ENCODE measurements at regions not wholly inside any gene's neighbourhood (a gene's known extent, or its start where the extent isn't known, plus 50 kb on each side); places are given as distances from the start of the nearest gene placed in this dataset.

DNA sequence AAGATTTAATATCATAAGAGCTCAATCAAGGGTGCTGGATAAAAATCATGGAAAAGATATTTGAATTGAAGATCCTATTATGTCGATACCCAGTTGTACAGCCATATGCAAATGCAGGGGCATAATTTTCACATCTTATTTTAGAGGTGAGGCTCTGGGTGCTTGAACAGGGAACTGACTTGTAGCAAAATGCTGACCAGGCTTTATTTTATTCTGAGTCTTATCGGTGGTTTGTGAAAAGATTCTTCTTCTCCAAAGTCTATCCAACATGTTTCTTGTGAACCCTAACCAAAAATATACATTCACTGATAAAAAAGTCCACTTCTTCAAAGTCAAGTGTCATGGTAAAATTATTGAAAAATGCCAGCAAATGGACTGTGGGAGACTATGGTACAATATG is 475.5 kb upstream of the NEGR1 start:
- H3F3A ChIP-seq (ENCODE audit: insufficient read depth, low read length) = no peaks in the 10 kb centered on the region
- TF ChIP-seq EZH2 (IDR thresholded peaks at IDR 0.05; ENCODE audit: borderline replicate concordance, low read length) = no peak
- TF ChIP-seq, protein P1, sequence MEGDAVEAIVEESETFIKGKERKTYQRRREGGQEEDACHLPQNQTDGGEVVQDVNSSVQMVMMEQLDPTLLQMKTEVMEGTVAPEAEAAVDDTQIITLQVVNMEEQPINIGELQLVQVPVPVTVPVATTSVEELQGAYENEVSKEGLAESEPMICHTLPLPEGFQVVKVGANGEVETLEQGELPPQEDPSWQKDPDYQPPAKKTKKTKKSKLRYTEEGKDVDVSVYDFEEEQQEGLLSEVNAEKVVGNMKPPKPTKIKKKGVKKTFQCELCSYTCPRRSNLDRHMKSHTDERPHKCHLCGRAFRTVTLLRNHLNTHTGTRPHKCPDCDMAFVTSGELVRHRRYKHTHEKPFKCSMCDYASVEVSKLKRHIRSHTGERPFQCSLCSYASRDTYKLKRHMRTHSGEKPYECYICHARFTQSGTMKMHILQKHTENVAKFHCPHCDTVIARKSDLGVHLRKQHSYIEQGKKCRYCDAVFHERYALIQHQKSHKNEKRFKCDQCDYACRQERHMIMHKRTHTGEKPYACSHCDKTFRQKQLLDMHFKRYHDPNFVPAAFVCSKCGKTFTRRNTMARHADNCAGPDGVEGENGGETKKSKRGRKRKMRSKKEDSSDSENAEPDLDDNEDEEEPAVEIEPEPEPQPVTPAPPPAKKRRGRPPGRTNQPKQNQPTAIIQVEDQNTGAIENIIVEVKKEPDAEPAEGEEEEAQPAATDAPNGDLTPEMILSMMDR (IDR thresholded peaks at IDR 0.05; ENCODE audit: low read length) = no peak
- H3K4me2 ChIP-seq (ENCODE audit: low read length) = no peak overlapping the region
- H4K20me1 ChIP-seq (ENCODE audit: insufficient read depth, low read length) = no peaks in the 10 kb centered on the region
- H3K4me3 ChIP-seq (ENCODE audit: low read depth, low read length, poor library complexity, severe bottlenecking) = no peak overlapping the region
- H3K4me1 ChIP-seq (ENCODE audit: insufficient read depth, low read length, severe bottlenecking) = no peaks in the 10 kb centered on the region
- no peak overlapping the region for H3K27ac ChIP-seq (ENCODE audit: low read depth, low read length, poor library complexity, severe bottlenecking)
- no peak overlapping the region for H2AFZ ChIP-seq (ENCODE audit: low read length)
- H3K27me3 ChIP-seq (ENCODE audit: insufficient read depth, low read length) = no peaks in the 10 kb centered on the region
- H3K36me3 ChIP-seq (ENCODE audit: insufficient read depth, low read length) = no peaks in the 10 kb centered on the region
- no peaks in the 10 kb centered on the region for H3K9me3 ChIP-seq (ENCODE audit: low read length)
- no peak overlapping the region for H3K9ac ChIP-seq (ENCODE audit: low read length)
- H3K79me2 ChIP-seq (ENCODE audit: insufficient read depth, low read length) = no peaks in the 10 kb centered on the region
- no peaks in the 10 kb centered on the region for H3K9me2 ChIP-seq (ENCODE audit: low read depth, low read length)

DNA sequence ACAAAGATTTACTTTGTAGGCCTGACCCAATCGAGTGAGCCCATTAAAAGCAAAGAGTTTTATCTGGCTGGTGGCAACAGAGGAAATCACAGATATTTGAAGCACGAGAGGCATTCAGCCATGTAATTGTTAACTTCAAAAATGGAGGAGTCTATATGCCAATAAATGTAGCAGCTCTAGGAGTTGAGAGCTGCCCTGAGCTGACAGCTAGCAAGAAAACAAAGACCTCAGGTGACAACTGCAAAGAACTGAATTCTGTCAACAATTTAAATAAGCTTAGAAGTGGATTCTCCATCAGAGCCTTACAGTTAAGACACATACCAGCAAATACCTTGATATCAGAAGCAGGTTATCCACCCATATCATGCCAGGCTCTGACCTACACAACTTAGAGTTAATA is 463.1 kb upstream of the NEGR1 start:
- H3K9me2 ChIP-seq (ENCODE audit: low read depth, low read length) = no peaks in the 10 kb centered on the region
- H3K4me1 ChIP-seq (ENCODE audit: insufficient read depth, low read length, severe bottlenecking) = no peaks in the 10 kb centered on the region
- no peaks in the 10 kb centered on the region for H4K20me1 ChIP-seq (ENCODE audit: insufficient read depth, low read length)
- TF ChIP-seq, protein P1 (IDR thresholded peaks at IDR 0.05; ENCODE audit: low read length) = no peak
- no peak for TF ChIP-seq EZH2 (IDR thresholded peaks at IDR 0.05; ENCODE audit: borderline replicate concordance, low read length)
- H2AFZ ChIP-seq (ENCODE audit: low read length) = no peak overlapping the region; the same call in 1 of the 2 replicates
- no peaks in the 10 kb centered on the region for H3K79me2 ChIP-seq (ENCODE audit: insufficient read depth, low read length)
- H3K9ac ChIP-seq (ENCODE audit: low read length) = no peak overlapping the region
- no peaks in the 10 kb centered on the region for H3K36me3 ChIP-seq (ENCODE audit: insufficient read depth, low read length)
- H3K4me3 ChIP-seq (ENCODE audit: low read depth, low read length, poor library complexity, severe bottlenecking) = no peak overlapping the region
- no peak overlapping the region for H3K4me2 ChIP-seq (ENCODE audit: low read length)
- no peak overlapping the region for H3K27ac ChIP-seq (ENCODE audit: low read depth, low read length, poor library complexity, severe bottlenecking)
- H3K27me3 ChIP-seq (ENCODE audit: insufficient read depth, low read length) = no peaks in the 10 kb centered on the region
- no peaks in the 10 kb centered on the region for H3K9me3 ChIP-seq (ENCODE audit: low read length)
- no peaks in the 10 kb centered on the region for H3F3A ChIP-seq (ENCODE audit: insufficient read depth, low read length)

DNA sequence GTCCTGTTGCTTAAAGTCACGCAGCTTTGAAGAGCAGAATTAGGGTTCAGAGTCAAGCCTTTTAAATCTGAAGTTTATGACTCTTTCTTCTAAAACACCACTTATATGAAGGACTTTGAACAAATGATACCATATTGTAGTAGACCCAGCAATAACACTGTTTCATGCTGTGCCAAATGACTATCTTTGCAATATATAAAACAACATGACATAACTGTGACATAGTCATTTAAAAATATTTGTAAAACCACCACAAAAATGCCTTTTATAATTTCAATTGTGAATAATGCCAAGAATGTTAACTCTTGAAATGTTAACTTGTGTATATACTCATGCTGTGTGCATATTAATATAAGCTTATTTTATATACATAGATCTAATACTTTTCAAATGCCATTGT is 452.1 kb upstream of the NEGR1 start:
- TF ChIP-seq EZH2 (IDR thresholded peaks at IDR 0.05; ENCODE audit: borderline replicate concordance, low read length) = no peak
- TF ChIP-seq, protein P1 (IDR thresholded peaks at IDR 0.05; ENCODE audit: low read length) = no peak
- Histone ChIP-seq H3K79me2 (ENCODE audit: insufficient read depth, low read length) (no peaks in the 10 kb centered on the region), H3K36me3 (ENCODE audit: insufficient read depth, low read length) (no peaks in the 10 kb centered on the region), H4K20me1 (ENCODE audit: insufficient read depth, low read length) (no peaks in the 10 kb centered on the region), H3K4me2 (ENCODE audit: low read length) (no peak overlapping the region), H3K4me3 (ENCODE audit: low read depth, low read length, poor library complexity, severe bottlenecking) (no peak overlapping the region), H3F3A (ENCODE audit: insufficient read depth, low read length) (no peaks in the 10 kb centered on the region), H3K4me1 (ENCODE audit: insufficient read depth, low read length, severe bottlenecking) (no peaks in the 10 kb centered on the region), H3K9ac (ENCODE audit: low read length) (no peak overlapping the region), H3K27me3 (ENCODE audit: insufficient read depth, low read length) (no peaks in the 10 kb centered on the region), H2AFZ (ENCODE audit: low read length) (no peak overlapping the region), H3K9me3 (ENCODE audit: low read length) (no peaks in the 10 kb centered on the region), H3K27ac (ENCODE audit: low read depth, low read length, poor library complexity, severe bottlenecking) (no peak overlapping the region), H3K9me2 (ENCODE audit: low read depth, low read length) (no peaks in the 10 kb centered on the region)

Measured in OCI-LY1 (cell line).